Psoas muscle (tissue), 7 donors: ENCODE measurements at regions not wholly inside any gene's neighbourhood (a gene's known extent, or its start where the extent isn't known, plus 50 kb on each side); places are given as distances from the start of the nearest gene placed in this dataset.

ENCODE experiments used
- ATAC-seq, 4 donors: fragments of 200-7000 bp; cut with Tn5 transposase; one replicate each; pipeline ENCODE4 v1.9.1; 2020; ENCODE audit warnings: moderate library complexity in 3 of 4, mild to moderate bottlenecking in 2 of 4
- DNase-seq, 2 donors: peaks; one replicate each; pipeline ENCODE4 v3.0.0-alpha.2; 2020
- H3K27ac ChIP-seq: fragments of 200-600 bp; one replicate; pipeline ENCODE4 v1.8.0; 2022
- H3K27me3 ChIP-seq, 3 donors: fragments of 200-600 bp in 1 of 3; one replicate each; pipeline versions ENCODE4 v1.6.1 to v1.8.0; 2013 to 2022; ENCODE audit warnings: low read length in 2 of 3, mild to moderate bottlenecking in 2 of 3, moderate library complexity in 1 of 3; ENCODE audit not compliant: insufficient read depth in 3 of 3
- H3K36me3 ChIP-seq, 2 donors: fragments of 200-600 bp in 1 of 2; one replicate each; pipeline versions ENCODE4 v1.6.1 to v1.8.0; 2013 to 2022; ENCODE audit warnings: low read depth in 1 of 2, mild to moderate bottlenecking in 1 of 2, moderate library complexity in 1 of 2; ENCODE audit not compliant: insufficient read depth in 1 of 2
- H3K4me1 ChIP-seq: fragments of 200-600 bp; one replicate; pipeline ENCODE4 v1.8.0; 2022
- H3K4me3 ChIP-seq: fragments of 200-600 bp; one replicate; pipeline ENCODE4 v1.8.0; 2022; ENCODE audit warnings: mild to moderate bottlenecking
- H3K9me3 ChIP-seq: fragments of 200-600 bp; one replicate; pipeline ENCODE4 v1.8.0; 2022
- WGBS, 3 donors: extraction: QIAGEN DNeasy Blood & Tissue Kit; methylation state at CpG; one replicate each; pipeline versions ENCODE4 v1.1.6 to v1.1.7; 2013; 5-methylcytosine and 5-hydroxymethylcytosine counted together
- intact Hi-C, 2 donors: fragments of 100-400 bp; cut with DNase I; formaldehyde crosslinking; loops; one replicate each; pipeline versions ENCODE4 v1.11.0 to v1.14.2; 2022
- TF ChIP-seq, protein P1 (sequence below): fragments of 200-600 bp; IDR thresholded peaks from one replicate; pipeline ENCODE4 v1.8.0; 2022; ENCODE audit warnings: antibody characterized with exemption
- donor health status: healthy with polysubstance abuse.
- donor health status: DM: no; HTN: no; CAD: no; lungs with moderate emphysema.
- donor health status: Bipolar disorder and iron deficiency.
- donor health status: healthy.
- donor health status: DM: yes; HTN: yes; CAD: no.
- donor health status: DM: no; HTN: no; CAD: no.
- donor health status: DM: yes; HTN: yes; CAD: no.

DNA sequence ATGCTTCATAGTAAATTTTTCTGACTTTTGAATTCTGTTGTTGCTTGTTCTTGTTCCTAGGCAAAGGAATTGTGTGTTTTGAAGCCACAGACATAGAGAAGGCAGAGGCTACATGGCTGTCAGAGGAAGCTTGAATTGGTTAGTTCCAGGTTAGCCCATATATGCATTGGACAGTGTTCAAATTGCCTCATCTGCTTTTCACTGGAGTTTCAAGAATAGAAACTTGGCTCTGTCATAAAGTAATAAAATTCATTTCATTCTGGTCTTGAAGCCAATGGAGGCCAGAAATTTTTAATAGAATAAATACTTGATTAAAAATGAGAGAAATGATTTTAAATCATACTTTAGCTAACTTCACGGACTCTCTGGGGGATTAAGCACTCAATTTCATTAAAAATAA lies 178.0 kb downstream of the YIPF5 start:
- Histone ChIP-seq H3K9me3 (no peaks in the 10 kb centered on the region), H3K27ac (no peak overlapping the region), H3K36me3 (no peaks in the 10 kb centered on the region), H3K4me1 (no peaks in the 10 kb centered on the region), H3K27me3 (no peaks in the 10 kb centered on the region), H3K4me3 (no peak overlapping the region)
- 62 to 71% (median 63%) methylated on average over 1 of the region's 1 CpG for WGBS, 3 donors
- no peak for ATAC-seq
- DNase-seq = no peak
- TF ChIP-seq, protein P1, sequence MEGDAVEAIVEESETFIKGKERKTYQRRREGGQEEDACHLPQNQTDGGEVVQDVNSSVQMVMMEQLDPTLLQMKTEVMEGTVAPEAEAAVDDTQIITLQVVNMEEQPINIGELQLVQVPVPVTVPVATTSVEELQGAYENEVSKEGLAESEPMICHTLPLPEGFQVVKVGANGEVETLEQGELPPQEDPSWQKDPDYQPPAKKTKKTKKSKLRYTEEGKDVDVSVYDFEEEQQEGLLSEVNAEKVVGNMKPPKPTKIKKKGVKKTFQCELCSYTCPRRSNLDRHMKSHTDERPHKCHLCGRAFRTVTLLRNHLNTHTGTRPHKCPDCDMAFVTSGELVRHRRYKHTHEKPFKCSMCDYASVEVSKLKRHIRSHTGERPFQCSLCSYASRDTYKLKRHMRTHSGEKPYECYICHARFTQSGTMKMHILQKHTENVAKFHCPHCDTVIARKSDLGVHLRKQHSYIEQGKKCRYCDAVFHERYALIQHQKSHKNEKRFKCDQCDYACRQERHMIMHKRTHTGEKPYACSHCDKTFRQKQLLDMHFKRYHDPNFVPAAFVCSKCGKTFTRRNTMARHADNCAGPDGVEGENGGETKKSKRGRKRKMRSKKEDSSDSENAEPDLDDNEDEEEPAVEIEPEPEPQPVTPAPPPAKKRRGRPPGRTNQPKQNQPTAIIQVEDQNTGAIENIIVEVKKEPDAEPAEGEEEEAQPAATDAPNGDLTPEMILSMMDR = no peak
- intact Hi-C loops = no loop called here

- Histone ChIP-seq H3K4me1 (no peaks in the 10 kb centered on the region), H3K27me3 (no peaks in the 10 kb centered on the region), H3K36me3 (no peaks in the 10 kb centered on the region), H3K9me3 (no peaks in the 10 kb centered on the region), H3K27ac (no peak overlapping the region), H3K4me3 (no peak overlapping the region)
- no peak for DNase-seq
- intact Hi-C loops = no loop called here
- TF ChIP-seq, protein P1 = no peak
- no peak for ATAC-seq
Observed at GRCh38 chr5:144002876-144003275, 167.6 kb downstream of the YIPF5 start.

GRCh38 chr5:144003636-144004035 lies 166.8 kb downstream of the YIPF5 start:
- no peaks in the 10 kb centered on the region for H3K27me3 ChIP-seq
- WGBS, 3 donors = 70 to 71% (median 70%) methylated on average over 3 of the region's 3 CpGs
- H3K27ac ChIP-seq = no peak overlapping the region
- H3K9me3 ChIP-seq = no peaks in the 10 kb centered on the region
- no peak overlapping the region for H3K4me3 ChIP-seq
- no peaks in the 10 kb centered on the region for H3K4me1 ChIP-seq
- ATAC-seq = no peak
- intact Hi-C loops = no loop called here
- no peak for DNase-seq
- TF ChIP-seq, protein P1 = no peak
- H3K36me3 ChIP-seq = no peaks in the 10 kb centered on the region

GRCh38 chr5:144004146-144004545 lies 166.3 kb downstream of the YIPF5 start:
- no peak overlapping the region for H3K27ac ChIP-seq
- DNase-seq (no peak), ATAC-seq (no peak)
- no peaks in the 10 kb centered on the region for H3K36me3 ChIP-seq
- no peaks in the 10 kb centered on the region for H3K9me3 ChIP-seq
- H3K4me1 ChIP-seq = no peaks in the 10 kb centered on the region
- TF ChIP-seq, protein P1 = no peak
- 35 to 75% (median 35%) methylated on average over 1 of the region's 1 CpG for WGBS, 3 donors
- no peak overlapping the region for H3K4me3 ChIP-seq
- intact Hi-C loops = no loop called here
- no peaks in the 10 kb centered on the region for H3K27me3 ChIP-seq

DNA sequence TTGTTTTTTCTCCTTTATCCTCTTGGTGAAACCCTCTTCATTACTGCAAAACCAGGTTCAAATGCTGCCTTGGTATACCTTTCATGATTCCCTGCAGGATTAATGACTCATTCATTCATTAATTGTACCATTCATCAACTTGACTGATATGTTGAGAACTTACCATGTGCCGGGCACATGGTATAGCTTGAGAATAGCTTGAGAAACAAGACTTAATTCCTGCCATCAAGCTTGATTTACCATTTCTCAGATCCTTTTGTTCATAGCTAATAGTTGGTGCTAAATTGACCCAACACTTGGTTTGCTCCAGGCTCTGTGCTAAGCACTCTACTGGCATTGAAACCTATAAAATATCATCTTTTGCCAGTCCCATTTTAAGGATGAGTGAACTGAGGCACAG lies 165.7 kb downstream of the YIPF5 start:
- Histone ChIP-seq H3K27ac (no peak overlapping the region), H3K4me1 (no peaks in the 10 kb centered on the region), H3K9me3 (no peaks in the 10 kb centered on the region), H3K27me3 (no peaks in the 10 kb centered on the region), H3K36me3 (no peaks in the 10 kb centered on the region), H3K4me3 (no peak overlapping the region)
- 98 to 100% (median 100%) methylated on average over 1 of the region's 1 CpG for WGBS, 3 donors
- TF ChIP-seq, protein P1 = no peak
- DNase-seq = no peak
- ATAC-seq = no peak
- intact Hi-C loops = no loop called here
